ENCODE measurements at regions not wholly inside any gene's neighbourhood (a gene's known extent, or its start where the extent isn't known, plus 50 kb on each side); places are given as distances from the start of the nearest gene placed in this dataset.

DNA sequence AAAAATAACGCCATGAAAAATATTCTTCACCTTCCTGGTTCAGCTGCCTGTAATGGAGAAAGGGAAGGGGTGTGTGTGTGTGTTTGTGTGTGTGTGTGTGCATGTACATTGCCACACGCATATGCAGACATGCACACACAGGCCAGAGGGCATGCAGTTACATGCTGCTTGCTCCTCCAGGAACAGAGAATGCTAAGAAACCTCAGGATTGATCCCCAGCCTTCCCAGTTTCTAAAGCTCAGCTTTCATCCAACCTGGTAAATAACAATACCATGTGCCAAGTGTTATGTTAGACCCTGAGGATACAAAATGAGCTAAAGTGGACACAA, 241.7 kb downstream of the SPTSSA start (continued):
- TF ChIP-seq ZNF431 (CRISPR knock-in tag; IDR thresholded peaks at IDR 0.05) (no peak), ZBTB2 (IDR thresholded peaks at IDR 0.05) (no peak), SAP30 (IDR thresholded peaks at IDR 0.05; ENCODE audit: borderline replicate concordance, insufficient read depth, low read depth, low read length, poor library complexity, severe bottlenecking) (no peak), SRSF7 (optimal IDR thresholded peaks at IDR 0.05; ENCODE audit: low read depth, low read length) (no peak)

DNA sequence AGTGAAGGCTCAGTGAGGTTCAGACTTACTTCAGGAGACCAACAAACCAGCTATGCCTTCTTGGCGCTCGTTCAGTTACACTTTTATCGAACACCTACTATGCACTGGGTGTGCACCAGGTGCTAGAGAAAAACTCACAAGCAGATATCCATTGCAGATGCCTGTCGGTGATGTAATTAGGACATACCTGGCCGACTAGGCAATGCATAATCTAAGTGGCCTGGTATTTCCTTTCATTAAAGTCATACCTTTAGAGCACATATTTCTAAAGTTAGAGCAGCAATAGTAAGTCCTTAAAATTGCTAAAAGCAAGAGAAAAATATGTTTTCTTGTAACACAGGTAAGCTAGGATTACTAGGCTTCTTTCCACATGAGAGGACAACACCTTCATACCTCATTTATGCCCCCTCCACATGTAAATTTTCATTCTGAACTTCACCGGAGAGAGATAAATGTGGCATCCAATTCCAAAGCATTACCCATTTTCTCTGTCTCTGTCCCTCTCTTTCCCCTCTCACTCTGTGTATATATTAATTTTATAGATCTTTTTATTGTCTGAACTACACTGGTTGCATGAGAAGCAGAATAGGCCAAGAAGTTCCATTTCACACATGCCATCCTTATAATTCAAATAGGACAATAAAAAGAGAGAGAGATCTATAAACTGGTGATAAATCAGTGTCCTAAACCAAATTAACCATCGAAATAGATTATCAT, 242.2 kb downstream of the SPTSSA start:
- Histone ChIP-seq H3K4me2 (ENCODE audit: insufficient read depth, low read length) (no peak overlapping the region), H3K79me2 (ENCODE audit: control insufficient read depth, insufficient read depth, low read length) (no peaks in the 10 kb centered on the region), H4K20me1 (replicated peaks; ENCODE audit: control insufficient read depth, insufficient read depth, low read length) (no peaks in the 10 kb centered on the region), H3K27ac (ENCODE audit: extremely low read depth, low read depth, low read length) (no peak overlapping the region), H2AFZ (ENCODE audit: low read depth, low read length) (no peak overlapping the region), H3K9ac (ENCODE audit: insufficient read depth in 1 of 2, low read depth in 2 of 2, low read length in 2 of 2) (no peak overlapping the region), H3K4me1 (replicated peaks in 1 of 2; ENCODE audit: control insufficient read depth in 2 of 2, insufficient read depth in 2 of 2, low read length in 2 of 2) (no peaks in the 10 kb centered on the region; a peak in 1 of 5 replicates), H3K9me1 (ENCODE audit: control insufficient read depth, insufficient read depth, low read length) (no peaks in the 10 kb centered on the region), H3K27me3 (ENCODE audit: control insufficient read depth in 2 of 2, insufficient read depth in 2 of 2, low read length in 2 of 2) (peaks cover 4 to 5% of the 10 kb centered on the region in 2 experiments; a peak in 4 of 5 replicates), H3K36me3 (ENCODE audit: control insufficient read depth, insufficient read depth, low read length) (no peaks in the 10 kb centered on the region), H3K9me3 (replicated peaks; ENCODE audit: control insufficient read depth, insufficient read depth, low read depth, low read length) (no peaks in the 10 kb centered on the region), H3K4me3 (no peak overlapping the region)
- TF ChIP-seq NFIX (CRISPR knock-in tag; IDR thresholded peaks at IDR 0.05; ENCODE audit: low read depth) (no peak), PTTG1 (tag; IDR thresholded peaks at IDR 0.05; ENCODE audit: low read depth) (no peak), RCOR1 (IDR thresholded peaks at IDR 0.05; ENCODE audit: borderline replicate concordance in 1 of 2, low read depth in 2 of 2, low read length in 2 of 2) (no peak), SMARCC2 (IDR thresholded peaks at IDR 0.05; ENCODE audit: low read depth) (no peak), ZNF197 (CRISPR knock-in tag; IDR thresholded peaks at IDR 0.05; ENCODE audit: low read depth) (no peak), ZNF507 (tag; conservative IDR thresholded peaks at IDR 0.05) (no peak), ZNF217 (CRISPR knock-in tag; IDR thresholded peaks at IDR 0.05) (no peak), ZNF384 (IDR thresholded peaks at IDR 0.05; ENCODE audit: low read depth, low read length) (no peak), ZNF134 (CRISPR knock-in tag; conservative IDR thresholded peaks at IDR 0.05) (no peak), TEAD4 (IDR thresholded peaks at IDR 0.05; ENCODE audit: low read length) (no peak), TEAD4 (CRISPR knock-in tag; IDR thresholded peaks at IDR 0.05; ENCODE audit: borderline replicate concordance) (no peak), KAT7 (CRISPR knock-in tag; IDR thresholded peaks at IDR 0.05; ENCODE audit: borderline replicate concordance) (no peak), ZNF766 (CRISPR knock-in tag; conservative IDR thresholded peaks at IDR 0.05) (no peak), KDM5B (IDR thresholded peaks at IDR 0.05; ENCODE audit: insufficient replicate concordance, low read depth, low read length) (no peak), RFX5 (IDR thresholded peaks at IDR 0.05; ENCODE audit: low read depth, low read length) (no peak), CCAR2 (IDR thresholded peaks at IDR 0.05; ENCODE audit: low read depth, low read length) (no peak), ARID1B (IDR thresholded peaks at IDR 0.05) (no peak)
- FAIRE-seq (no peak), ATAC-seq (no peak), DNase-seq (ENCODE audit: extremely low read depth in 1 of 4, low spot score in 3 of 4) (no peak)
- ChIA-PET POLR2A (interaction anchor here (0.6 kb wide), 1 partner anchor 15 kb away, joined by 3 read pairs; no protein-coding TSS in a partner anchor), CTCF (ENCODE audit: low intra/inter-chr PET ratio) (no interaction called here)
- intact Hi-C loops (cut with micrococcal nuclease) = no loop called here
- in situ Hi-C loops (cut with MboI) = loop anchor here (10.0 kb wide), 2 partner anchors 255 to 375 kb away; no protein-coding TSS in a partner anchor
- no TSS peak for BruUV-seq (replicated peaks)
- WGBS (ENCODE audit: insufficient coverage, low coverage, missing lambda C conversion rate) = under 1% methylated on average over 7 of the region's 7 CpGs

All from K562 (cell line).